Kasumi-1 (cell line): ENCODE measurements at regions not wholly inside any gene's neighbourhood (a gene's known extent, or its start where the extent isn't known, plus 50 kb on each side); places are given as distances from the start of the nearest gene placed in this dataset.
"Not testable (repeated sequence)": the region's sequence is repeated elsewhere in the genome, so short reads cannot be mapped to it uniquely, and the experiment has no call there.

Experiments
- DNase-seq, 2 experiments: peaks; one replicate each; lab custom pipeline; 2025; lab: John Stamatoyannopoulos, UW

DNA sequence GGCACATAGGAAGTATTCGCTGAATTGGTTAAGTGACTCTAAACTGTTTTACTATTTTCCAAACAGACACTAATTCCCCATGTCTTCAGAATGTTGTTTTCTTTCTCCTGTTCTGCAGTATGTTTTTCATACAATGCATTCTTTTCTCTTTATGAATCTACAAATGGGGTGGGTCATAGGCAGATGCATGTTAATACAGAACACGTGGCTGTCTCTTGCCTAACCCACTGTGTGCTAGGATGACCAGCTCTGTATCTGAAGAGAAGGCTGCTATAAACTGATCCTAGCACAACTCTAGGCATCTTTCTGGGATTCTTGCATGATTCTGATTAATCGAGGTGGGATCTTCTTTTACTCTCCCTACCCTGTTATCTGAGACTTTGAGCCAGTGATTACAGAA, 826.0 kb downstream of the PLCL1 start:
- no peak for DNase-seq

GRCh38 chr2:198628596-198628995, 824.2 kb downstream of the PLCL1 start:
- DNase-seq: no peak

GRCh38 chr2:198622986-198623730, 818.8 kb downstream of the PLCL1 start:
- DNase-seq: no peak

GRCh38 chr2:198615972-198616371, 811.6 kb downstream of the PLCL1 start:
- DNase-seq: no peak

DNA sequence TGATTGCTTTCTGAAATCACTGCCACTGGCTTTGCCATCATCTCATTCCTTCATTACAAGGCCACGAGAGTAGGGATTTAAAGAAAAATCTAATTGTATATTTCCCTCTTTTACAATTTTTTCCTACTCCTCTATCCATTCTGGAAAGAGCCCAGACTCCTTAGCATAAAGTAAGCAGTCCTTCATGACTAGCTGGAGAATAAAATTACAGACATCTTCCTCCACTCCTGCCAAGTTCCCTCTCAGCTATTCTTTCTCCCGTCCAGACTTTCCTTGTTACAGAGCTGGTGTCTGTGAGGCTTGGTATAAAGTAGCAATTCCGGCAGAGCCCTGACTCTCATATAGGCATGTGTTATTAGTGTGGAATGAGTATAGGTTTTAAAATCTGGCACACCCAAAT, 806.8 kb downstream of the PLCL1 start:
- no peak for DNase-seq

DNA sequence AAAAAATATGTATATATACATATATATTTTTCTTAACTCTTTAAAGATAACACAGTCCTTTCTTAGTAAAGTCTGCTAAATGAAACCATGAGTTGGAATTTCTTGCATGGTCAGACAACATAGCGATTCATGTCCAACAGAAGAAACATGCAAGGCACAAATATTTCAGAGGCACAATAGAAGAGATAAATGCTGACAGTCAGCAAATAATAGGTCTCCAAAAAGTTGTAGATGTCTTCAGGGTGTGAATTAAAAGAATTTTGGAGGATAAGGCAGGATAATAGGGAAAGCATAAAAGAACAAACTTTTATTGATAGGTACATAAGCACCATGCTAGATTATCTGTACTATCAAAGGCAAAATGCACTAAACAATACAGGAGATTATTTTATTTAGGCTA, 800.2 kb downstream of the PLCL1 start:
- DNase-seq: no peak

DNA sequence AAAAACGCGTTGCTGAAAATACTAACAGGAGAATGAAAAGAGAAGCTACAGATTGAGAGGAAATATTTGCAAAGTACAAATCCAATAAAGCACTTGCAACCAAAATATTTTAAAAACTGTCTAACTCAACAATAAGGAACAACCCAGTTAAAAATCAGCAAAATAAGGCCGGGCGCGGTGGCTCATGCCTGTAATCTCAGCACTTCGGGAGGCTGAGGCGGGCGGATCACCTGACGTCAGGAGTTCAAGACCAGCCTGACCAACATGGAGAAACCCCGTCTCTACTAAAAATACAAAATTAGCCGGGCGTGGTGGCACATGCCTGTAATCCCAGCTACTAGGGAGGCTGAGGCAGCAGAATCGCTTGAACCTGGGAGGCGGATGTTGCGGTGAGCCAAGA, 798.6 kb downstream of the PLCL1 start:
- not testable (repeated sequence) for DNase-seq

- DNase-seq: no peak
Observed at GRCh38 chr2:198597648-198598047, 793.3 kb downstream of the PLCL1 start.

DNA sequence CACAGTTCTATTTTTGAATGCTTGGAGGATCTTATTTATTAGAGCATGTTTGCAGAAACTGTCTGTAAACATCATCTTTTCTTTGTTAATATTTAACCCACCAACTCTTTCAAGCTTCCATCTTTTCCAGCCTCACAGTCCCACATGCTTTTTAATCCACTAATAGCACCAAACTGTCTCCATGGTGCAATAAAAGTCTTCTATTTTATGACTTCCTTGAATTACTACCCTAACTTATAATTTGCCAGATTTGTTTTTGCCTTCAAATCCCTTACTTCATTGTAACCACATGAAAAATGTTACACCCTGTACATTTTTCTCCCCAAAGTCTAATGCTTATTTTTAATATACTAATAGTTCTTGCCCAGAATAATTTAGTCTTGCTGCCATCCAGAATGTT, 792.6 kb downstream of the PLCL1 start:
- DNase-seq: no peak

DNA sequence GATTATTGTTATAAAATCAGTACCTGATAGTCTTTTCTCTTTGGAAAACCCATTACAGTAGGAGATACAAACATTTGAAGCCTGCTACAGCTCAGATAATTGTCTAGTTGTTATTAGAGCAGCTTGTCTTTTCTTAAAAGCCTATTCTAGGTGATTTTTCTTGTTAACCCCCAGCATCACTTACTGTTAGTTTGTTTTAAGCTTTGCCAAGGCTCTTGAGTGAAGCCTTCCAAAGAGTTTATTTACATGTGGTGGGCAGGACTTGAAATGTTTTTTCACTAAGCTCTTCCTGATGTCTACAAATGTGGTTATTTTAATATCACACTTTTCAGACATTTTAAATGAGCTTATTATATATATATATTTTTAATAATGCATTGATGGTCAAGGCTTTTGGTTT, 791.3 kb downstream of the PLCL1 start:
- no peak for DNase-seq

DNA sequence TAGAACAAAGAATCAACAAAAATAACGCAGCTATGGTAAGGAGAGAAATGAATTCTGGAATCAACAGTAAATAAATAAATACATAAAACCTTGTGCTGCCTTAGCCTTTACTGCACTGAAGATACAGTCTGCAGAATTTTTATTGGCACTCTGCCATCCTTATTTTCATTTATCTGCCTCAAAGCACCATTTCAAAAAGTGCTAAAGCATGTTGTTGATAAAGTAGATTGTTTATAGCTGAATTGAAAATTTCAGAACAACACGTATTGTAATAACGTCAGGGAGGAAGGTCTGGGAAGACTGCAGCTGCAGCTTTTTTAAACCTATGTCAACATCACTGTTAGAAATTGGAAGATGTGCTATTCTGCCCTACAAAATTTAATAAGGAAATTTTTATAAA, 787.2 kb downstream of the PLCL1 start:
- DNase-seq: no peak

GRCh38 chr2:198587741-198588140, 783.3 kb downstream of the PLCL1 start:
- DNase-seq: no peak

GRCh38 chr2:198587240-198587639, 782.8 kb downstream of the PLCL1 start:
- DNase-seq: no peak

- no peak for DNase-seq
Observed at GRCh38 chr2:198571393-198571792, 767.0 kb downstream of the PLCL1 start.

DNA sequence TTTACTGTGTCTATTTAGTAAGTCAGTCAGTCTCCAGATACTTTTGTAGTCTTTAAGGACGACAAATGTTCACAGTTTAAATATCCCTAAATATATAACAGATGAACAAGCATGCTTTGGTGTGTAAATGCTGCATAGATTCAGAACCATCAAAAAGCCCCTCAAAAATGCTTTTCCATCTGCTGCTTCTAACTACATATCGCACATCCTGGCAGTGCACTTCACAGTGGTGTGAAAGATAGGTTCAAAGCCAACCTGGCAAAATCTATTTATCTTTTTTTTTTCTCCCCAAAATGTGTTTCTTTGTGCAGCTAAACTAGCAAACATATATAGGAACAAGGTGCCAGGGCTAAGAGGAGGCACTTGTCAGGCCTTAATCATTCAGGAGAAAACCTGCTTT, 753.8 kb downstream of the PLCL1 start:
- no peak for DNase-seq

DNA sequence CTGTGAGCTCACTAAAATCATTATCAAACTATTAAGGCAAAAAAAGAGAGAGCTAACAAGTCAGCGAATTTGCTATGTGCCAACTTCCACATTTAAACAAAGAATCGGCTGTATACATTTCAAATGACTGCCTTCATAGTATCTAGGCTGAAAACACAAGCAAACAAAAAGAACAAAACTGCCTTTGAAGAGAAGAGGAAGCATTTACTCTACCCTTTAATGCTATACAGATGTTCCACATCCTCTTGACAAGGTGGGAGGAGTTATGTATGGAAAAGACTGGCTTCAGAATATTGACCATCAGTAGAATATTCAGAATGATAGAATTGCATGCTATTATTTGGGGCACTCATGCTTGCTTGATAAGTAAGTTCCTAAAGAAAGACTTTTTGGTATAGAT, 741.7 kb downstream of the PLCL1 start:
- no peak for DNase-seq

DNA sequence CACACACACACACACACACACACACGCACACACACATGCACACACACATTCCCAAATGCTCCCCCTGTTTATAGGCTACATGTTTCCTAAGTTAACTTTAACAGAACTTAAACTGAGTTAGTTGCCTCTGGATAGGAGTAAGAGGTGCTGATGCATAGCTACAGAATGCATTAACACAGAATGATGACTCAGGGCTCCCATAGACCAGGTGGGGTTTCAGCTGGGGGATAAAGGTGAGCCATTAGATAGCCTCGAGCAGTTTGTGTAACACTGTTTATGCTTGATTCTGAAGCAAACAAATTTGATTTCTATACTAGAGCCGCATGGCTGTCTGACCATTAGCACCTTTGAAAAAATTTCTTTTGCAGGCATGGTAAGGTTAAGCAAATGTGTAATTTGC, 741.0 kb downstream of the PLCL1 start:
- no peak for DNase-seq

DNA sequence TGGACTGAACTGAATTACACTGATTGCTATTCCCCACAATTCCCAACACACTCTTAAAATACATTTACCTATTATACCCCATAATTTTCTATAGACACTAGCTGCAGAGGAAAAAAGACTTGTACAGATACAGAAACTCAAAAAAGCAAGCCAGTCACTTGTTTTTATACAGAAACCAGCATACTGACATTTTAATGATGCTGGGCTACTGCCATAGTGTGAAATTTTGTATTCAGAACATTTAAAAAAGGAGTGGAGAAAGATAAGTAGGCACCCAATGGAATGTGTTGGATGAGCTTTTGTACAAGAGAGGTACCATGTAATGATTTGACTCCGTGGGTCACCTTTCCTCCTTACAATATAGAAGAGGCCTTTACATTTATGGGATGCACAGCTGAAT, 740.1 kb downstream of the PLCL1 start:
- no peak for DNase-seq

GRCh38 chr2:198534756-198535155, 730.4 kb downstream of the PLCL1 start:
- no peak for DNase-seq

- no peak for DNase-seq
Observed at GRCh38 chr2:198525211-198525969, 721.0 kb downstream of the PLCL1 start.

DNA sequence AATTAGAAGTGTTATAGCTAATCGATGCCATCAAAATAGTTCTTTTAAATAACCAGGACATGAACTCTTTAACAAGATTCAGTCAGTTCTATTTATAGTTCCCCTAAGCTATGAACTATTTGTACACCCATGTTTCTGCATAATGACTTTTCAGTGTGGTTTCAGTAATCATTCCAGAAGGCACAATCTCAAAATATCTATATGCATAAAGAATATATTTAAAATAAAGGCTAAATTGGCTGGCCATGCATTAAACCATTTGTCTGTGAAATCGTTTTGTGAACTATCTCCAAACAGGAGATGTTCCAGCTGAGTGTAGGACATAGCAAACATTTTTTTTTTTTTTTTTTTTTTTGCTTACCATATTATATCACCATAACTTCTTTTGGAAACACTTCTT, 719.3 kb downstream of the PLCL1 start:
- no peak for DNase-seq

DNA sequence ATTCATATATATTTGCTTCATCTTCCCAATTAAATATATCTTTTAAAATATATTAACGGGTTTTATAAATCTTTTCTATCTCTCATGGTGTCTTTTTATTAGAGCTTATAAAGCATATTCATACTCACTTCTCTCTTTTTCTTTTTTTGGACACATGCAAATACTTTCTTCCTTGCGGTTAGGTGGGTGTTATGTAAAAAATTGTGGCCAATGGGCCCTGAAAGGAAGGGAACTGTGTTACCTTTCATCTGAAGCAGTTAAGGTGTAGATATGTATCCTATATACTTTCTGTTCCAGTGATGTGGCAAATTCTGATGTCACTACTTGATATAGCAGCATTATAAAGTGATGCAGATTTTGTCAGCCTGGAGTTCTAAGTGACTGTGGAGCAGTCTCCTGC, 714.5 kb downstream of the PLCL1 start:
- DNase-seq: no peak

DNA sequence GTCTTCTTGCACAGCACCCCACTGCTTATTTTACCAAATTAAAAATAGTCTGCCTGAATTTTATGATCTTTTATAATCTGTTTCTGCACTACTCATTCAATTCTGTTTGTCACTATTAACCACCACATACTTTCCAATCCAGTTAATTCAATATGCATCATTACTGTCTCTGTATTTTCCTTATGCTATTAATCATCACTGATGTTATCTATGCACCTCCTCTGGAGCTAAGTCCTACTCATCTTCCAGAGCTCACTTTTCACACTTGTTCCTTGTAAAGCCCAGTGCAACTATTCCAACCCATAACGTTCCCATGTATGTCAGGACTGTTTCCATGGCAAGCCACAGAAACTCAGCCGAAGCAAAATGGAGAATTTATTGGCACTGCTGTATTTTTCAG, 713.6 kb downstream of the PLCL1 start:
- DNase-seq: no peak

DNA sequence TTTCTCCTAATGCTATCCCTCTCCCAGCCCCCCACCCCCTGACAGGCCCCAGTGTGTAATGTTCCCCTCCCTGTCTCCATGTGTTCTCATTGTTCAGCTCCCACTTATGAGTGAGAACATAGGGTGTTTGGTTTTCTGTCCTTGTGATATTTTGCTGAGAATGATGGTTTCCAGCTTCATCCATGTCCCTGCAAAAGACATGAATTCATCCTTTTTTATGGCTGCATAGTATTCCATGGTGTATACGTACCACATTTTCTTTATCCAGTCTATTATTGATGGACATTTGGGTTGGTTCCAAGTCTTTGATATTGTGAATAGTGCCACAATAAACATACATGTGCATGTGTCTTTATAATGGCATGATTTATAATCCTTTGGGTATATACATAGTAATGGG, 704.2 kb downstream of the PLCL1 start:
- DNase-seq: not testable (repeated sequence)
